Activated T-helper 1 cell treated with anti-CD3 and anti-CD28 coated beads, Interleukin-12 subunit alpha, Interleukin-12 subunit beta, Interleukin-2, Interleukin-4 antibody, amounts not matched to agents 30 ng/mL and 10 ng/mL and 1 ng/mL, durations not matched to agents 14 hours and 24 hours and 36 hours (primary cell): ENCODE measurements at regions not wholly inside any gene's neighbourhood (a gene's known extent, or its start where the extent isn't known, plus 50 kb on each side); places are given as distances from the start of the nearest gene placed in this dataset.

ENCODE experiments used
- DNase-seq: peaks from one replicate; pipeline ENCODE4 v3.0.0; 2021; ENCODE audit warnings: low spot score
- H3K27ac Mint-ChIP-seq: one replicate; pipeline ENCODE4 v1.8.0; 2021; ENCODE audit warnings: mild to moderate bottlenecking, mixed read lengths
- H3K27me3 Mint-ChIP-seq: one replicate; pipeline ENCODE4 v1.8.0; 2022; ENCODE audit warnings: mild to moderate bottlenecking, moderate library complexity, mixed read lengths; ENCODE audit not compliant: insufficient read depth
- H3K36me3 Mint-ChIP-seq: one replicate; pipeline ENCODE4 v1.8.0; 2021; ENCODE audit warnings: low read depth, mixed read lengths
- H3K4me1 Mint-ChIP-seq: one replicate; pipeline ENCODE4 v1.8.0; 2021; ENCODE audit warnings: low read depth, mixed read lengths
- H3K4me3 Mint-ChIP-seq: one replicate; pipeline ENCODE4 v1.8.0; 2021; ENCODE audit warnings: mild to moderate bottlenecking, moderate library complexity, mixed read lengths
- H3K9me3 Mint-ChIP-seq: one replicate; pipeline ENCODE4 v1.8.0; 2021; ENCODE audit warnings: mixed read lengths
- intact Hi-C: fragments of 100-400 bp; cut with micrococcal nuclease; formaldehyde crosslinking; loops from one replicate; pipeline ENCODE4 v1.15.1; 2024

GRCh38 chr2:203585516-203585915, 50.4 kb upstream of the RAPH1 start:
- no peaks in the 10 kb centered on the region for H3K9me3 Mint-ChIP-seq
- DNase-seq: no peak
- no peak overlapping the region for H3K27ac Mint-ChIP-seq
- H3K27me3 Mint-ChIP-seq: peaks cover 51% of the 10 kb centered on the region
- intact Hi-C loops: no loop called here
- no peaks in the 10 kb centered on the region for H3K36me3 Mint-ChIP-seq
- no peak overlapping the region for H3K4me3 Mint-ChIP-seq
- H3K4me1 Mint-ChIP-seq: peaks cover 17% of the 10 kb centered on the region

DNA sequence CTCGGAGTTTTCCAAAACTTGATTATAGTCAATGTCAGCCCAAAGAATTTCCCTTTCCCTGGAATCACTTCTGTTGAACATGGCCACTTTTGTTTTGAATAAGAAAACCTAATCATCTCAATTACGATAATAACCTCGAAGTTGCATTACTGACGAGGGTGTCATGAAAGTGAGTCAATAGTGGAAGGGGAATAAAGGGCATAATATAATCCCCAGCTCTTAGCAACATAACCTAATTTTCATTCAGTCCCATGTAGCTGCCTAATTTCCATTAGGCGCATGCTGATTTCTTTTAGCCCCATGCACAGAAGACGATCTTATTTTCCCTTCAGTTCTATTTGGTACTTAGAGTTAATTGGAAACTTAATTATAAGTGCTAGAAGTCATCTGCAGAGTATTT, 51.1 kb upstream of the RAPH1 start:
- Mint-ChIP-seq H3K4me3 (no peak overlapping the region), H3K9me3 (no peaks in the 10 kb centered on the region), H3K36me3 (no peaks in the 10 kb centered on the region), H3K27ac (no peak overlapping the region), H3K4me1 (peaks cover 20% of the 10 kb centered on the region), H3K27me3 (peaks cover 55% of the 10 kb centered on the region)
- intact Hi-C loops: no loop called here
- no peak for DNase-seq

- Mint-ChIP-seq H3K4me3 (no peak overlapping the region), H3K9me3 (no peaks in the 10 kb centered on the region), H3K27me3 (peaks cover 53% of the 10 kb centered on the region), H3K27ac (no peak overlapping the region), H3K36me3 (no peaks in the 10 kb centered on the region), H3K4me1 (peaks cover 24% of the 10 kb centered on the region)
- no peak for DNase-seq
- intact Hi-C loops: no loop called here
Observed at GRCh38 chr2:203586696-203587095, 51.6 kb upstream of the RAPH1 start.

GRCh38 chr2:203590496-203590895, 55.4 kb upstream of the RAPH1 start:
- H3K4me3 Mint-ChIP-seq: no peak overlapping the region
- H3K4me1 Mint-ChIP-seq: peaks cover 24% of the 10 kb centered on the region
- intact Hi-C loops: no loop called here
- no peak for DNase-seq
- H3K27ac Mint-ChIP-seq: no peak overlapping the region
- peaks cover 47% of the 10 kb centered on the region for H3K27me3 Mint-ChIP-seq
- H3K9me3 Mint-ChIP-seq: no peaks in the 10 kb centered on the region
- no peaks in the 10 kb centered on the region for H3K36me3 Mint-ChIP-seq

- no peak overlapping the region for H3K4me3 Mint-ChIP-seq
- intact Hi-C loops: loop anchor here (1.0 kb wide), 2 partner anchors 8 to 12 kb away; no protein-coding TSS in a partner anchor
- H3K9me3 Mint-ChIP-seq: no peaks in the 10 kb centered on the region
- peaks cover 51% of the 10 kb centered on the region for H3K27me3 Mint-ChIP-seq
- H3K36me3 Mint-ChIP-seq: no peaks in the 10 kb centered on the region
- peaks cover 24% of the 10 kb centered on the region for H3K4me1 Mint-ChIP-seq
- DNase-seq: no peak
- no peak overlapping the region for H3K27ac Mint-ChIP-seq
Observed at GRCh38 chr2:203591642-203592041, 56.5 kb upstream of the RAPH1 start.

DNA sequence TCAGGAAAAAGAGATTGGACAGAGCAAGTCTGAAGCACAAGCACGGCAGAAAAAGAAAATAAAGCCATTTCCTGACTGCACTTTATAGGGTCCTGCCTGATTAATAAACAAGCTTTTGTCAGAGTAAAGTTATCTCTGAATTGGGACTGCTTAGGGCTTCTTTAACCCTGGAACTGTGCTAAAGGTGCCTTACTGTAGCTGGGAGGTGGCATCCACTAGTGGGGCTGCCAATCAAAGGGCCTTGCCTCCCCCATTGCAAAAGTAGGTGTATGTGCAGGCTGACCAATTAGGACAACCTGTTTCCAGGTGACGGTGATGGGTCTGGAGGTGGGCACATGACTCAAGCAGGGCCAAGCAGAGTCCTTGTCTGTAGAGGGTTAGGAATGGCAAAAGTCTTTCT, 57.4 kb upstream of the RAPH1 start:
- H3K4me1 Mint-ChIP-seq: peaks cover 31% of the 10 kb centered on the region
- H3K4me3 Mint-ChIP-seq: no peak overlapping the region
- intact Hi-C loops: no loop called here
- no peak for DNase-seq
- H3K27me3 Mint-ChIP-seq: peaks cover 51% of the 10 kb centered on the region
- no peak overlapping the region for H3K27ac Mint-ChIP-seq
- H3K9me3 Mint-ChIP-seq: no peaks in the 10 kb centered on the region
- H3K36me3 Mint-ChIP-seq: peaks cover 1% of the 10 kb centered on the region

DNA sequence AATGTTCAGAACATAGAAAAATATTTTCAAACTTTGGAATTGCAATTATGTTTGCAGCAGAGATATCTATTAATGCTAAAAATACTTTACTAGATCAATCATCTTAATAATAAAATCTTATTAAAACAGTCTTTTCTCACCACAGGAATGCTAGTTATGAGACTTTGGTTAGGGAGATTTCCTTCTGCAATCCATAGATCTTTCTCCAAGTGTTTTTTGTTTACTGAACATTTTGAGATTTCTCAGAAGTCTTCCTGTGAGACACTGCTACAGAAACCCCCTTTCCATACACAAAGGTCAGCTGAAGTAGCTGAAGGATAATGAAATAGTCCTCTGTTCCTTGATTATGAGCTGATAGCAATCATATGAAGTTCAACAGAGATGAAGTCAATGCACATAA, 59.4 kb upstream of the RAPH1 start:
- Mint-ChIP-seq H3K9me3 (no peaks in the 10 kb centered on the region), H3K36me3 (peaks cover 2% of the 10 kb centered on the region), H3K4me1 (peaks cover 49% of the 10 kb centered on the region), H3K27me3 (peaks cover 45% of the 10 kb centered on the region), H3K27ac (no peak overlapping the region), H3K4me3 (no peak overlapping the region)
- intact Hi-C loops: no loop called here
- no peak for DNase-seq

- DNase-seq: no peak
- no peak overlapping the region for H3K4me3 Mint-ChIP-seq
- H3K36me3 Mint-ChIP-seq: peaks cover 2% of the 10 kb centered on the region
- intact Hi-C loops: loop anchor here (5.0 kb wide), 2 partner anchors 76 to 316 kb away; no protein-coding TSS in a partner anchor
- no peak overlapping the region for H3K27ac Mint-ChIP-seq
- no peaks in the 10 kb centered on the region for H3K9me3 Mint-ChIP-seq
- peaks cover 55% of the 10 kb centered on the region for H3K4me1 Mint-ChIP-seq
- H3K27me3 Mint-ChIP-seq: peaks cover 46% of the 10 kb centered on the region
Observed at GRCh38 chr2:203596183-203596582, 61.1 kb upstream of the RAPH1 start.

DNA sequence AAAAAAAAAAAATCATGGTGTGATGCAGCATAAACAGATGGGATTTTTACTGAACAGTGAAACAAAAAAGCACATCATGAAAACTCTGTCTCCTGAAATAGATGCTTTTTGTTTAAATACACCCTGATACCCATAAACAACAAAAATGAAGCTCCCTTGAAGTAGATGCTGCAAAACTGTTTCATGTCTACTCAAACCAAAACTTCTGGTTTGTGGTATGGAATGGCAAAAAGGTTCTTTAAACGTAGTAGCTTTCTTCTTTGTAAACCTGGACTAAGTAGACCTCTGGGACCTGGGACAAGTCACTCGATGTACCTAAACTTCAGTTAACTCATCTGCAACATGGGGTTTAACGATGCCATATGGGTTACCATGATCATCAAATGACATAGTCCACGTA, 64.4 kb upstream of the RAPH1 start:
- no peak for DNase-seq
- intact Hi-C loops: loop anchor here (1.0 to 5.0 kb wide), 5 partner anchors 20 to 313 kb away; no protein-coding TSS in a partner anchor
- Mint-ChIP-seq H3K4me3 (peak overlapping the region; percentile 37), H3K27me3 (peaks cover 59% of the 10 kb centered on the region), H3K36me3 (peaks cover 2% of the 10 kb centered on the region), H3K27ac (no peak overlapping the region), H3K4me1 (peaks cover 39% of the 10 kb centered on the region), H3K9me3 (no peaks in the 10 kb centered on the region)

DNA sequence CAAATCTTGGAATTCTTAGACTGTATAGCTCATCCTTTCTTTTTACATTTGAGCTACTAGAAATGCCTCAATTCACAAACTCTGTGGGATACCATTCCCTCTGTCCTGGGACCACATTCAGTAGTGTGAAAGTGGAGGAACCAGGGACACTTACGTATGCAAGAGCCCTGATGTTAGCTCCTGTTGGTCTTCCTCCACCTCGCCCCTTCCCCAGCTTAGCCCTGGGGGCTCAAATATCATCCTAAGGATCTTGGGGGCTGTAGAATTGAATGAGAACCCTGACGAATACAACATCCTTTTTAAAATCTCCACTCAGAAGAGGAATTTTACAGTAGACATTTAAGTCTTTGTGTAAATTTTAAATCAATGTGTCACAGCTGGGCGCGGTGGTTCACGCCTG, 65.2 kb upstream of the RAPH1 start:
- intact Hi-C loops: no loop called here
- Mint-ChIP-seq H3K9me3 (no peaks in the 10 kb centered on the region), H3K27me3 (peaks cover 60% of the 10 kb centered on the region), H3K27ac (peak overlapping the region; percentile 2), H3K36me3 (peaks cover 2% of the 10 kb centered on the region), H3K4me1 (peaks cover 34% of the 10 kb centered on the region), H3K4me3 (no peak overlapping the region)
- no peak for DNase-seq

DNA sequence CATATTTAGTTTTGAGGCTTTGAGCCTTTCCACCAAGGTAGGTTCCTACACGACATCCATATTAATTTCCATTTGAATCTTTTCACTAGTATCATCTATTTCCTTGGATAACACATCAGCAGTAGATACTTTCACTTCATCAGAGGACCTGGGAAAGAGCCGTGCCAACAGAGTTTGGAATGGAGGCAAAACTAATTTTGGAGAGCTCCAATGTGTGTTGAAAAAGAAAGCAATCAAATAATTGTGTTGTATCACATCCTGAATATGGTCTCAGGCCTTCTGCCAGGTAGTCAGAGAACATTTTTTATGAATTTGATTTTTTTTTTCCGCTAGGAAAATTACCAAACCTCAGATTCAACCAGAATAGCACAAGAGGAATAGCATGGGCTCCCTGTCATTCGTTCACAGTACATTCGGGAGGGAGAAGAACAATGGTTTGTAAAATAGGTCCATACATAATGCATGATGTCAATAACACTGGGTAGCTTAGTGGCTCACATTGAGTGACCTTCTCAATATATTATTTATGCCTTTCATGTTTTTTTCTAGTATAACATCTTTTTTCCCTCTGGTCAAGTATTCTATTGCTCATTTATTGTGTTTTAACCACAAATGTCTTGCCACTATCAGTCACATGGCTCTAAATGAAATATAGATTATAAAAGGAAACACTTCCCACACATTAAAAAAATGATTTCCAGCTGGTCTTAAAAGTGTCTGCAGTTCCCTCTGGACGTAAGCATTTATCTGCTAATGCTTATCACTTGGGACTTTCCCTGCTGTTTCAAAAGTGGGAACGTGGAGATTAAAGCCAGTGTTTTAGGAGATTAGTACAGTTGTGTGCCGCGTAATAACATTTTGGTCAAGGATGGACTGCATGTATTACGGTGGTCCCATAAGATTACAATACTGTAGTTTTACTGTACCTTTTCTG, 68.6 kb upstream of the RAPH1 start:
- intact Hi-C loops: no loop called here
- H3K9me3 Mint-ChIP-seq: no peaks in the 10 kb centered on the region
- no peaks in the 10 kb centered on the region for H3K36me3 Mint-ChIP-seq
- H3K27ac Mint-ChIP-seq: no peak overlapping the region
- peaks cover 54% of the 10 kb centered on the region for H3K27me3 Mint-ChIP-seq
- no peak for DNase-seq
- H3K4me3 Mint-ChIP-seq: no peak overlapping the region
- peaks cover 17% of the 10 kb centered on the region for H3K4me1 Mint-ChIP-seq

GRCh38 chr2:203605302-203605701, 70.2 kb upstream of the RAPH1 start:
- intact Hi-C loops: no loop called here

DNA sequence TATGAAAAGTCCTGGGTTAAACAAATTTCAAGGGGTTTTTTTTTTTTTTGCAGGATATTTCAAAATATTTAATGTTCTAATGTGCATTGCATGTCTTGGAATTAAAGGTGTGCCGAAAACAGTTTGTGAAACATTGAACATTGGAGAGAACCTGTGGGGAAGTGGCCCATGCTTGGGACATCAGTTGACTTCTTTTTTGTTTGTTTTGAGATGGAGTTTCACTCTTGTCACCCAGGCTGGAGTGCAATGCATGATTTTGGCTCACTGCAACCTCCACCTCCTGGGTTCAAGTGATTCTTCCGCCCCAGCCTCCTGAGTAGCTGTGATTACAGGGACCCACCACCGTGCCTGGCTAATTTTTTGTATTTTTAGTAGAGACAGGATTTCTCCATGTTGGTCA, 71.0 kb upstream of the RAPH1 start:
- intact Hi-C loops: no loop called here
- H3K36me3 Mint-ChIP-seq: no peaks in the 10 kb centered on the region

More at GRCh38 chr2:203605302-203605701, 70.2 kb upstream of the RAPH1 start:
- no peak for DNase-seq
- H3K9me3 Mint-ChIP-seq: no peaks in the 10 kb centered on the region
- H3K36me3 Mint-ChIP-seq: no peaks in the 10 kb centered on the region
- peaks cover under 1% of the 10 kb centered on the region for H3K4me1 Mint-ChIP-seq
- H3K27ac Mint-ChIP-seq: no peak overlapping the region
- peaks cover 49% of the 10 kb centered on the region for H3K27me3 Mint-ChIP-seq
- H3K4me3 Mint-ChIP-seq: no peak overlapping the region

More for the DNA sequence above, 71.0 kb upstream of the RAPH1 start:
- Mint-ChIP-seq H3K27me3 (peaks cover 46% of the 10 kb centered on the region), H3K27ac (no peak overlapping the region), H3K4me3 (no peak overlapping the region), H3K9me3 (no peaks in the 10 kb centered on the region), H3K4me1 (no peaks in the 10 kb centered on the region)
- no peak for DNase-seq
